Anterior cingulate cortex (tissue), 58 donors: ENCODE measurements at regions not wholly inside any gene's neighbourhood (a gene's known extent, or its start where the extent isn't known, plus 50 kb on each side); places are given as distances from the start of the nearest gene placed in this dataset.

ENCODE experiments used
- DNase-seq, 58 donors: peaks; one replicate each; lab custom pipeline; 2025; lab: John Stamatoyannopoulos, UW

DNA sequence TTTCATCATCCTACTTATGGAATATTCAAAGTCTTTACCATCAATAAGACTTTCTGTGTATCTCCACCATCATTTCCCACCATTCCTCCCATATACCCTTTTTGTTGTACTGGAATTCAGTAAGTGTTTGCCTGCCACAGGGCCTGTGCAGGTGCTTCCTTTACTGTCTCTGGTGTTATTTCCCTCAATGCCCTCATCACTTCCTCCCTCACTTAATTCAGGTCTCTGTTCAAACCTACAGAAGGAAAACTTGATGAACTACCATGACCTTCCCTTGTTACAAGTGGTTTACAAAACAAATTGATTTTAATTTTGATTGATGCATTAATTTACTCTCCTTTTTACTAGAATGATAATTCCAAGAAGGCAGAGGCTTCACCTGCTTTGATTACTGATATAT lies 159.5 kb upstream of the FAT4 start:
- no peak for DNase-seq

DNA sequence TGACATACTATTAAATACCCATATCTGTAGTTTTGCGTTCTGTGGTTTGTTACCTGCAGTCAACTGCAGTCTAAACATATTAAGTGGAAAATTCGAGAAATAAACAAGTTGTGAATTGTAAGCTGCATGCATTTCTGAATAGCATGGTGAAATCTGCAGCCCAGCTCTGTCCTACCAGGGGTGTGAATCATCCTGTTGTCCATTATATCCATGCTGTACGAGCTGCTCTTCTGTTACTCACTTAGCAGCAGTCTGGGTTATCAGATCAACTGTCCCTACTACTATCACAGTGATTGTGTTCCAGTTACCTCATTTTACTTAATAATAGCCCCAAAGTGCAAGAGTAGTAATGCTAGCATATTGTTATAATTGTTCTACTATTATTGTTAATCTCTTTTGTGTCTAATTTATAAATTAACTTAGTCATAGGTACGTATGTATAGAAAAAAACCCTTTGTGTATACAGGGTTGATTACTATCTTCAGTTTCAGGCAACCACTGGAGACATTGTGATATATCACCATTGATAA lies 173.7 kb upstream of the FAT4 start:
- DNase-seq: no peak

GRCh38 chr4:125135652-125136051 lies 179.1 kb upstream of the FAT4 start:
- no peak for DNase-seq

- DNase-seq: no peak
Observed at GRCh38 chr4:125132729-125133128, 182.0 kb upstream of the FAT4 start.

- DNase-seq: no peak
Observed at GRCh38 chr4:125131891-125132680, 182.7 kb upstream of the FAT4 start.

DNA sequence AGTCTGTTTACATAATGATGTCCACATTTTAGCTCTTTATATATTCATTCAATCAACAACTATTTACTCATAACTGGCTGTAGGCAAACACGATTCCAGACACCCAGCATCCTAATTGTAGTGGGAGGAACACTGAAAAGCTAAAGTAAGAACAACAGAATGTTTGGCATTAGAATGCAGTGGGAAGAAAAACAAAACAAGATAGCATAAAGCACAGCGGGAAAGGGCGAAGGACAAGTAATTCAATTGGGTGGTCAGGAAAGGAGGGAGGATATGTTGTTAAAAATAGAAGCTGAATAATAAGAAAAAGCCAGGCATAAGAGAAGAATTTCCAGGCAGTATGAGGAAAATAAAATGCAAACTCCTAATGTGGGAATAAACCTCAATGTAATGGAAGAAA lies 189.5 kb upstream of the FAT4 start:
- DNase-seq: no peak

DNA sequence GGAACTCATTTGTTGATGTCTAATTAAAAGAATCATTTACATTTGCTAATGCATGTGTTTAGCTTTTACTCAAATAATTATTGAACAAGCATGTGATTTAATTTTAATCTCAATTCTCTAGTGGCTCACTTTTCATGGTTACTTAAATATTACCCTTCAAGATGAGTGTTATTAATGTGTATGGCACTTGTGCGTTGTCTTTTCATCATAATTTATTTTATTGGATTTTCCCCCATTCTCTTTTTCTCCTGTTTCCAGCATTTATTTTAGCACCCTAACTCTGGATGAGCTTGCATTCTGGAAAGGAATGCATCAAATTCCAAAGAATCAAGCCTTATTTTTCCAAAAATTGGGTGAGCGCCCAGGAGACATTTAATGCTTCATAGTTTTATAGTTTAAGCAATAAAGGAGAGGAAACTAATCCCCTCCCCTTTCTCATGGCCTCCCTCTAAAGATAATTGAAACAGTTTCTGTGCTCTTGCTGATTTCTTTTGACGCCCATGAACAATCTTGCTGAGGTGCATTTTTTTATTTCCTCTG lies 191.1 kb upstream of the FAT4 start:
- no peak for DNase-seq

- DNase-seq: no peak
Observed at GRCh38 chr4:125121581-125121980, 193.2 kb upstream of the FAT4 start.

DNA sequence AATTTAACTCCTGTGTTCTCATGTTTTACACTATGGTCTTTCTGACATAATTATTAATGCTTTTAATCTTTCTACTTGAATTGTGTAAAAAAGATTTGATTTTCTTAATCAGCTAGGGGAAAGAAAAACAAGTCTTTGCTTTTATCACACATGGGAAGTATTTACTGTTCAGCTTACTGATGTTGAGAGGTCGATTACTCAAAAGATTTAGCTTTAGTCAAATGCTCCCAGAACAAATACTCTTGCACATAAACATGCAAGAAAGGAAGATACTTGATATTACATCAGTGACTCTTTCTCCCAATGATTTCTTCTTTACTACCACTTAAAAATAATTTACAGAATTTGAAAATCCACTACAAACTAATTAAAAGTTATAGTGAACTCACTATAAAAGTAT lies 198.3 kb upstream of the FAT4 start:
- no peak for DNase-seq

GRCh38 chr4:125115941-125116340 lies 198.8 kb upstream of the FAT4 start:
- DNase-seq: no peak

GRCh38 chr4:125115476-125115875 lies 199.3 kb upstream of the FAT4 start:
- DNase-seq: no peak

- no peak for DNase-seq
Observed at GRCh38 chr4:125112536-125112935, 202.2 kb upstream of the FAT4 start.

DNA sequence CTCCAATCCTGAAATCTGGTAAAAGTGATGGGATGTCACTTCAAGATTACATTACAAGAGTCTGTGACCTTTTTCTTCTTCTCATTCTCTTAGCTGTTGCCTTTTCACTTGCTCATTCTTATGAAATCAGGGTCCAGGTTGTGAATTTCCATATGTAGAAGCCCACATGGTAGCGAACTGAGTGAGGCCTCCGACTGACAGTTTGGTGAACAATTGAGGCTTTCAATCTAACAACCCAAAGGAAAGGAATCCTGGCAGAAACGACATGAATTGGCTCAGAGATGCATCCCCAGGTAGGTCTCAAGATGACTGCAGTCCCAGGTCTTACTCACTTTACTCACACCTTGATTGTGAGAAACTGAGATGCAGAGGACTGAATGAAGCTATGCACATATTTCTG lies 203.4 kb upstream of the FAT4 start:
- DNase-seq: no peak

GRCh38 chr4:125105561-125105960 lies 209.2 kb upstream of the FAT4 start:
- DNase-seq: no peak

DNA sequence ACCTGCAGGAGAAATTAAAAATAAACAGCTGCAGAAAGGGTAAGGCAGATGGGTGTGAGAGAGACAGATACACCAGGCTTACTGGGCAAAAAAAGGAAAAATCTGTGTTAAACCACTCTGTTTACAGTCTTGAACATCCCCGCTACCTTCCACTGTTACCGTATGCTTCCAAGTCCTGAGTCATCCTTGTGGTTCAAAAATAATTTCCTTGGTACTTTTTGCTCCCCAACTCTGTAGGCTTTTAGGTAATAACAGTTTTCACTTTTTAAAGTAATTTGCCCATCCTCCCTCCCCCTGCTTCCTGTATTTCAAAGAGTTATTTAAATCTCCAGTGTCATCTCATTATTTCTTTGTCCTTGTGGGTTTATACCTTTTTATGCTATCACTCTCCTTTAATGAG lies 210.1 kb upstream of the FAT4 start:
- DNase-seq: peak in 1 of 58 donors; percentile 2

- no peak for DNase-seq
Observed at GRCh38 chr4:125101719-125102118, 213.0 kb upstream of the FAT4 start.

GRCh38 chr4:125097729-125098128 lies 217.0 kb upstream of the FAT4 start:
- no peak for DNase-seq

DNA sequence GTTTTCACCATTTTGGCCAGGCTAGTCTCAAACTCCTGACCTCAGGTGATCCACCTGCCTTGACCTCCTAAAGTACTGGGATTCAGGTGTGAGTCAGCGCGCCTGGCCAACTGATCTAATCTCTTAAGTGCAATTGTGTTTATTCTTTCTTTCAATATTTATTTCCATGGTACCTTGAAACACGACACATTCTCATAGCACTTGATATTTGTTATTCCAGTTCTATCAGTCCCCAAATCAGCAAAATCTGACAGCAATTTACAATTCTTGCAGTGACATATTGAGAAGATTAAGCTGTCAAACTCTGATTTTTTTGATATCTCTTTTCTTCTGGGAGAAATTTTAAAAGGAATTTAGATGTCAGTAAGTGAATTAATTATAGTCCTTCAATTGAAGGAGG lies 218.1 kb upstream of the FAT4 start:
- no peak for DNase-seq

GRCh38 chr4:125091541-125091940 lies 223.2 kb upstream of the FAT4 start:
- DNase-seq: no peak

- no peak for DNase-seq
Observed at GRCh38 chr4:125091101-125091500, 223.7 kb upstream of the FAT4 start.

GRCh38 chr4:125084608-125085007 lies 230.1 kb upstream of the FAT4 start:
- DNase-seq: no peak

GRCh38 chr4:125082729-125083417 lies 231.9 kb upstream of the FAT4 start:
- no peak for DNase-seq
